ENCODE measurements at regions not wholly inside any gene's neighbourhood (a gene's known extent, or its start where the extent isn't known, plus 50 kb on each side); places are given as distances from the start of the nearest gene placed in this dataset.

DNA sequence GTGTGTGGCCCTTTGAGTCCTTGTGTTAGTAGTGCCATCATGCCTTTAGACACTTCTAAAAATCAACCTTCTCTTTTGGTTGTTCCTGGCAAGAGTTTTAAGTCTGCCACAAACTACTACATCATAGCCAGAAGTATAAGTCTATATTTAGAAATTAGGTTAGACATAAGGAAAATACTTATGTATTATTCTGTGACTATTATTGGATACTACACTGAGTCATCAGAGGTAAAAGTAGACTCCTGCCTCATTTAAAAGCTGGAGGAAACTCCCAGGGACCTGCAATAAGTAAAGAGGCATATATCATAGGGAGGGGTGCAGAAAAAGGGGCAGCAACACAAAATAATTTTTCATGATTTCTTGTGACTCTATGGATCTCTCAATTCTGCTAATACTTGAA, 99.4 kb upstream of the OSR1 start:
- Histone ChIP-seq H3K4me1 (ENCODE audit: insufficient read depth) (peaks cover 7% of the 10 kb centered on the region), H3K27ac (no peak overlapping the region), H3K36me3 (no peaks in the 10 kb centered on the region), H3K27me3 (no peaks in the 10 kb centered on the region), H3K4me3 (no peak overlapping the region), H3K9me3 (no peaks in the 10 kb centered on the region)
- DNase-seq, result no peak
- intact Hi-C loops (cut with DNase I), result no loop called here
- TF ChIP-seq EP300 (IDR thresholded peaks at IDR 0.05), result no peak
- no peak for TF ChIP-seq POLR2A (IDR thresholded peaks at IDR 0.05)
- TF ChIP-seq, protein P1, sequence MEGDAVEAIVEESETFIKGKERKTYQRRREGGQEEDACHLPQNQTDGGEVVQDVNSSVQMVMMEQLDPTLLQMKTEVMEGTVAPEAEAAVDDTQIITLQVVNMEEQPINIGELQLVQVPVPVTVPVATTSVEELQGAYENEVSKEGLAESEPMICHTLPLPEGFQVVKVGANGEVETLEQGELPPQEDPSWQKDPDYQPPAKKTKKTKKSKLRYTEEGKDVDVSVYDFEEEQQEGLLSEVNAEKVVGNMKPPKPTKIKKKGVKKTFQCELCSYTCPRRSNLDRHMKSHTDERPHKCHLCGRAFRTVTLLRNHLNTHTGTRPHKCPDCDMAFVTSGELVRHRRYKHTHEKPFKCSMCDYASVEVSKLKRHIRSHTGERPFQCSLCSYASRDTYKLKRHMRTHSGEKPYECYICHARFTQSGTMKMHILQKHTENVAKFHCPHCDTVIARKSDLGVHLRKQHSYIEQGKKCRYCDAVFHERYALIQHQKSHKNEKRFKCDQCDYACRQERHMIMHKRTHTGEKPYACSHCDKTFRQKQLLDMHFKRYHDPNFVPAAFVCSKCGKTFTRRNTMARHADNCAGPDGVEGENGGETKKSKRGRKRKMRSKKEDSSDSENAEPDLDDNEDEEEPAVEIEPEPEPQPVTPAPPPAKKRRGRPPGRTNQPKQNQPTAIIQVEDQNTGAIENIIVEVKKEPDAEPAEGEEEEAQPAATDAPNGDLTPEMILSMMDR (IDR thresholded peaks at IDR 0.05), result no peak

DNA sequence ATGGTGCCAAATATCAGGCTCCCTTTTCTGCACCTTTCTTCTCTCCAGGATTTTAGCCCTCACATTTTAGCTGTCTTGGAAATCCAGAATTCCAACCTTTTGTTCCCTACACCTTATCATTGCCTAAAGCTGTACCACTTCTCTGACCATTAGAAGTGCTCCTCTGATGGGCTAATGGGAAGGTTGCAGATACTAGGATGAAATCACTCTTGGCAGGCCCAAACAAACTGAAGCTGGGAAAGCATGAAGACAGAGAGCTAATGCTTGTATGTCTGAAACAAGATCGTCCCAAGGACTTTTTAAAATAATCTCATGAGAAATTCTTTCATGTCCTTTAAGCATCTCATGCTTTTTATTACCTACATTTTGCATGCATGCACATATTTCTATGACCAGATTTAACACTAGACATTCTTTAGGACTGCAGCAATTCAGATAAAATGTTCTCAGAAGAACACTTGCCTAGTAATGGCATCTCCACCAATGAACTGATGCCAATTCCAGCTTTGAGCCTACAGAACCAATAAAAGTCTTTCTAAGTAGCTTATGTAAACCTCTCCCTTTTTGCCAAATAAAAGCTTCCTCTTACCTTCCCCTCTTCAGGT, 98.4 kb upstream of the OSR1 start:
- Histone ChIP-seq H3K4me1 (ENCODE audit: insufficient read depth) (peaks cover under 1% of the 10 kb centered on the region), H3K36me3 (no peaks in the 10 kb centered on the region), H3K4me3 (no peak overlapping the region), H3K27ac (no peak overlapping the region), H3K9me3 (no peaks in the 10 kb centered on the region), H3K27me3 (no peaks in the 10 kb centered on the region)
- TF ChIP-seq, protein P1 (IDR thresholded peaks at IDR 0.05), result no peak
- no peak for DNase-seq
- intact Hi-C loops (cut with DNase I), result no loop called here
- 10 to 21% (median 16%) methylated on average over 1 of the region's 1 CpG for WGBS, 3 donors

DNA sequence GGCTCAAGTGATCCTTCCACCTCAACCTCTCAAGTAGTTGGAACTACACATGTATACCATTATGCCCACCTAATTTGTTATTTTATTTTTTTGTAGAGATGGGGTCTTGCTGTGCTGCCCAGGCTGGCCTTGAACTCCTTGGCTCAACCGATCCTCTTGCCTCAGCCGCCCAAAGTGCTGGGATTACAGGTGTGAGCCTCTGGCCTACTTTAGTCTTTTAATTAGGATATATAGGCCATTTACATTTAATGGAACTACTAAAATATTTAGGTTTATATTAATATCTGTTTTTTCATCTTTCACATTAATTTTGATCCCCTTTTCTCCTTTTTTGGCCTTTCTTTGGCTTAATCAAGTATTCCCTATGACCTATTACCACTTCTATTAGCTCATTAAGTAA, 95.7 kb upstream of the OSR1 start:
- DNase-seq, result no peak
- H3K36me3 ChIP-seq, result no peaks in the 10 kb centered on the region
- no peaks in the 10 kb centered on the region for H3K9me3 ChIP-seq
- intact Hi-C loops (cut with DNase I), result no loop called here
- H3K4me3 ChIP-seq, result no peak overlapping the region
- H3K27ac ChIP-seq, result no peak overlapping the region
- TF ChIP-seq EP300 (IDR thresholded peaks at IDR 0.05) (no peak), POLR2A (IDR thresholded peaks at IDR 0.05) (no peak)
- TF ChIP-seq, protein P1 (IDR thresholded peaks at IDR 0.05), result no peak
- no peaks in the 10 kb centered on the region for H3K27me3 ChIP-seq
- no peaks in the 10 kb centered on the region for H3K4me1 ChIP-seq (ENCODE audit: insufficient read depth)
- WGBS, 3 donors, result 95 to 98% (median 97%) methylated on average over 2 of the region's 2 CpGs

DNA sequence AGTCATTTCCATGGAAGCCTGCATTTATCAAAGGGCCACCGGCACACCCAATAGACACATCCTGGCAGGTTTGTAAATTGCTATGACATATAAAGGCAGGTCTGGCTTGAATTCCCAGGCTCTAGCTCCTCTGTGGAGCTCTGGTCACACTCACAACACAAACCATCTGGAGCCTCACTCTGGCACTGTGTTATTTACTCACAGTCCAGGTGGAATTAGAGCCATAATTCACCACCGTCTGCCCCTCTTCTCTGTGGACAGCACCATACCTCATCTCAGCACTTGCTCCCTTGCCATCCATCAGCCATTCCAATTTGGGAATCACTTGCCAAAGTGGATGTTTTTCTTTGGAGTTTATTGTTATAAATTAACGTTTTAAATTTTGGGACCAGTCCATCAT, 84.3 kb upstream of the OSR1 start:
- H3K27me3 ChIP-seq, result no peaks in the 10 kb centered on the region
- H3K9me3 ChIP-seq, result no peaks in the 10 kb centered on the region
- intact Hi-C loops (cut with DNase I), result no loop called here
- no peak overlapping the region for H3K27ac ChIP-seq
- H3K36me3 ChIP-seq, result no peaks in the 10 kb centered on the region
- no peak for TF ChIP-seq EP300 (IDR thresholded peaks at IDR 0.05)
- TF ChIP-seq, protein P1 (IDR thresholded peaks at IDR 0.05), result no peak
- no peak for TF ChIP-seq POLR2A (IDR thresholded peaks at IDR 0.05)
- 53 to 66% (median 59%) methylated on average over 3 of the region's 3 CpGs for WGBS, 3 donors
- no peak for DNase-seq
- H3K4me1 ChIP-seq (ENCODE audit: insufficient read depth), result no peaks in the 10 kb centered on the region
- no peak overlapping the region for H3K4me3 ChIP-seq
